Endothelial cell of umbilical vein (primary cell): ENCODE measurements at regions not wholly inside any gene's neighbourhood (a gene's known extent, or its start where the extent isn't known, plus 50 kb on each side); places are given as distances from the start of the nearest gene placed in this dataset.

ENCODE experiments used
- EZH2 ChIP-seq: IDR thresholded peaks from 2 replicates; pipeline ENCODE4 v1.6.1; 2012; ENCODE audit warnings: borderline replicate concordance, low read depth, mild to moderate bottlenecking, moderate library complexity, low read length, inconsistent platforms; ENCODE audit not compliant: severe bottlenecking
- MYC ChIP-seq: IDR thresholded peaks from one replicate; pipeline ENCODE4 v1.6.1; 2011; ENCODE audit warnings: mild to moderate bottlenecking, low read depth, low read length
- POLR2A ChIP-seq: IDR thresholded peaks from 2 replicates; pipeline ENCODE4 v1.6.1; 2012; ENCODE audit warnings: low read depth, mild to moderate bottlenecking, control low read depth, low read length
- POLR2AphosphoS5 ChIP-seq: IDR thresholded peaks from 2 replicates; pipeline ENCODE4 v1.6.1; 2012; ENCODE audit warnings: low read depth, mild to moderate bottlenecking, control low read depth, low read length, moderate library complexity; ENCODE audit not compliant: insufficient read depth
- TF ChIP-seq, protein P1 (sequence below), 2 donors: IDR thresholded peaks; 1 replicate in 1 of 2; 2 replicates in 1 of 2; pipeline ENCODE4 v1.5.1; 2011; ENCODE audit warnings: low read length in 2 of 2, mild to moderate bottlenecking in 2 of 2, moderate library complexity in 2 of 2, control low read depth in 1 of 2, inconsistent platforms in 1 of 2, low read depth in 1 of 2; ENCODE audit not compliant: insufficient read depth in 1 of 2; ENCODE audit errors: extremely low read depth in 1 of 2

DNA sequence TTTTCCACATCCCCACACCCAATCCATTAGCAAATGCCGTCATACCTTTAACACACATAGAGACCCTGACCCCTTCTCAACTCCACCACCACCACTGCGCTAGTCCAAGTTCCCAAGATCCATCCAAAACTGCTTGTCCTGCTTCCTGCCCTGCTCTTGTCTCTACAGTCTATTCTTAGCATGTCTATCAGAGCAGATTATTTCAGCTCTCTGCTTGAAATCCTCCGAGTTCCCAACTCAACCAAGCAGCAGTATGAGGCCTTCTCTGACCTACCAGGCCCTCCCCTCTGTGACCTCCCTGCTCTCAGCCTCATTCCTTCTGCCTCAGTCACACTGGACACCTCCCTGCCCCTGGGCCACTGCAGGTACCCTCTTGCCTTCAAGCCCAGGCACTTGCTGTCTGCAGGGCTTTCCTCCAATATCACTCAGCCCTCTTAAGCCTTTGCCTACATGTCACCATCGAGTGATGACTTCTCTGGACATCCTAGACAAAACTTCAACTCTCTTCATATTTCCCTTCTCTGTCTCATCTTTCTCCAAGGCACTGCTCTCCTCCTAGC is 134.6 kb downstream of the SPATA19 start:
- no peak for TF ChIP-seq POLR2A
- TF ChIP-seq POLR2AphosphoS5 = no peak
- TF ChIP-seq, protein P1, sequence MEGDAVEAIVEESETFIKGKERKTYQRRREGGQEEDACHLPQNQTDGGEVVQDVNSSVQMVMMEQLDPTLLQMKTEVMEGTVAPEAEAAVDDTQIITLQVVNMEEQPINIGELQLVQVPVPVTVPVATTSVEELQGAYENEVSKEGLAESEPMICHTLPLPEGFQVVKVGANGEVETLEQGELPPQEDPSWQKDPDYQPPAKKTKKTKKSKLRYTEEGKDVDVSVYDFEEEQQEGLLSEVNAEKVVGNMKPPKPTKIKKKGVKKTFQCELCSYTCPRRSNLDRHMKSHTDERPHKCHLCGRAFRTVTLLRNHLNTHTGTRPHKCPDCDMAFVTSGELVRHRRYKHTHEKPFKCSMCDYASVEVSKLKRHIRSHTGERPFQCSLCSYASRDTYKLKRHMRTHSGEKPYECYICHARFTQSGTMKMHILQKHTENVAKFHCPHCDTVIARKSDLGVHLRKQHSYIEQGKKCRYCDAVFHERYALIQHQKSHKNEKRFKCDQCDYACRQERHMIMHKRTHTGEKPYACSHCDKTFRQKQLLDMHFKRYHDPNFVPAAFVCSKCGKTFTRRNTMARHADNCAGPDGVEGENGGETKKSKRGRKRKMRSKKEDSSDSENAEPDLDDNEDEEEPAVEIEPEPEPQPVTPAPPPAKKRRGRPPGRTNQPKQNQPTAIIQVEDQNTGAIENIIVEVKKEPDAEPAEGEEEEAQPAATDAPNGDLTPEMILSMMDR (IDR thresholded peaks at IDR 0.05; ENCODE audit: extremely low read depth in 1 of 2, insufficient read depth in 1 of 2, low read depth in 1 of 2, low read length in 2 of 2) = no peak
- TF ChIP-seq MYC = no peak
- TF ChIP-seq EZH2 = no peak
